Renal cortical epithelial cell (primary cell): ENCODE measurements at regions not wholly inside any gene's neighbourhood (a gene's known extent, or its start where the extent isn't known, plus 50 kb on each side); places are given as distances from the start of the nearest gene placed in this dataset.

Experiments
- DNase-seq: peaks from one replicate; pipeline ENCODE4 v3.0.0-alpha.2; 2011; ENCODE audit warnings: low read depth

DNA sequence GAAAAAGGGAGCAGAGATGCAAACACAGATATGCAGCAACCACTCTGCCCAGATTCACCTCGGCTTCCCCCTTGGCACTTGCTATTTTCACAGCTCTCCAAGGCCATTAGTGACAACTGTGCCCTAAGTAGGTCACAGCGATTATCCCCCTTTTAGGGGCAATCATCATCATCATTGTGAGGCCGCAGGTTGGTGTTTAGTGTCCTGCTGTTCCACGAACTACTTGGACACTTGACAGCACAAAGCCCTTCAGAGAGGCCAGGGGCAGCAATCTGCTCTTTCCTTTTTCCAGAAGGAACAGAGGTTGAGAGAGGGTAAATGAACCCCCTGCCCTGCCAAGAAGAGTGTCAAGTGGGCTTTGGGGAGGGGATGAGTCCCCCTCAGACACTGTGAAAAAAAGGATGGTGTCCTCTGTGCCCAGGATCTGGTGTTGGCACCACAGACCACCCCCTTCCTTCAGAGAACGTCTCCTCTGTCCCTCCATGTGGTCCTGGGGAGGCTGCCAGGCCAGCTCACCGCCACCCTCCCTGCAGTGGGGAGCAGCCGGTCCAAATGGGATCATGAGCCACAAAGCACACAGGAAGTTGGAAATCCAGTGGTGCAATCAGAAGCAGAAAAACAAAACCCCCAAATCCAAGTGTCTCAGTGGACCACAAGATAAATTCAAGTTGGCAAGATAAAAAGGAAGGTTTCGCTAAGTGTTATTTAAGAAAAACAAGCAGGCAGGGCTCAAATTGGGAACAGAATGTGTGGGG lies 78.4 kb upstream of the MED9 start:
- no peak for DNase-seq

GRCh38 chr17:17398943-17399926 lies 77.6 kb upstream of the MED9 start:
- DNase-seq = no peak

GRCh38 chr17:17400070-17400469 lies 76.7 kb upstream of the MED9 start:
- no peak for DNase-seq

DNA sequence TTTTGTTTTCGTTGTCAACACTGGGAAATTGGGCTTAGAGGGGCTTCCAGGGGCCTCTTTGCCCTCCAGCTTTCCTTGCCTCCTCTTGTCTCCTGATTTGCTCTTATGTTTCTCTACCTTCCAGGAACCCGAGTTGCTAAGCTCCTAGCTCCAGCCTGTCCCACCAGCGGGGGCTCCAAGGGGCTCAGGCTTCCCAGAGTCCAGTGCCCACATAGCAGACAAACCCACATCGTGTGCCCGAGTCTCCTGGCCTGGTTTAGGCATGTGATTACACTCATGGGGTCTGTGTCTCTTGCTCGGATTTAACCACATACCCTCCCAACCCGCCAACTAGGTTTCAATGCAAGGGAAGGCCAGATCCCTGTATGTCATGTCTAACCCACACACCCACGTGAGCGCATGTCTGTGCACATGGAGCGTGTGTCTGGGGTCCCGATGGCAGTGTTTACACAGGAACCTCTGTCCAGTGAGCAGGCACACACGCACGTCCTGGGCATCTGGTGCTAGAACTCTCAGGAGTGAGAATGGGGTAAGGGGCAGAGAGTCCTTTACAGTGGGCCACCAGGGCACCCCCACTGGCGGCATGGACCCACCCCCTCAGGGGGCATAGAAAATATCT lies 76.1 kb upstream of the MED9 start:
- DNase-seq = no peak

GRCh38 chr17:17401271-17401781 lies 75.5 kb upstream of the MED9 start:
- peak; percentile 58 for DNase-seq

- DNase-seq = peak; percentile 20
Observed at GRCh38 chr17:17402558-17402957, 74.2 kb upstream of the MED9 start.

DNA sequence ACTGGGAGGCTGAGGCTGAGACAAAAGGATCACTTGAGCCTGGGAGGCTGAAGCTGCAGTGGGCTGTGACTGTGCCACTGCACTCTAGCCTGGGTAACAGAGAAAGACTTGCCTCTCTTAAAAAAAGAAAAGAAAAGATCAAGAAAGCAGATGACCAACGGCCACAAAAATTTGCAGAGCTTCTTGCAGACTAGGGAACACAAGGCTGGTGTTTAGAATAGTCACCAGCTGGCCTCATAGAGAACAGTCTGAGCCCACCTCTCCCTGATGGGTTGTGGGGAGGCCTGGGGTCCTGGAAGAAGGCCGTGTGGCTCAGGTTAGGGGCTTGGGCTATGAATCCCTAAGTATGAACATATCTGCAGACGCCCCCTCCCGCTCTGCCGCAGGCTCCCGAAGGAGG lies 73.7 kb upstream of the MED9 start:
- DNase-seq = no peak

- no peak for DNase-seq
Observed at GRCh38 chr17:17403899-17404576, 72.8 kb upstream of the MED9 start.

DNA sequence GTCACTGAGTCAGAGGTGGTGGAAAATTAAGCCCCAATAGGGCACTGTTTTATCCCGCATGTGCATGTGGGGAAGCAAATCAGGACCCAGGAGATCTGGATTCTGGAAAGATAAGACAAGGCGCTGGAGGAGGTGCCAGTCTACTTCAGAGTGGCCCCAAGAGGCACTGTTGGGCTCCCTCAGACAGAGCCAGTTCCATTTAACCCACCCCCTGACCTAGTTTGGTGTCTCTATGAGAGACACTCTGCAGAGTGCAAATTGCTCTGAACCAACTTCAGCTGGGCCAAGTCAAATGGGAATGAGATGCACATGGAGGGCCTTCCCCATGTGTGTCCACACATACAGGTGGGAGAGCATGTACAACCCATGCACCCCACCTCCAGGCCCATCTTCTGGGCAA lies 71.1 kb upstream of the MED9 start:
- no peak for DNase-seq

DNA sequence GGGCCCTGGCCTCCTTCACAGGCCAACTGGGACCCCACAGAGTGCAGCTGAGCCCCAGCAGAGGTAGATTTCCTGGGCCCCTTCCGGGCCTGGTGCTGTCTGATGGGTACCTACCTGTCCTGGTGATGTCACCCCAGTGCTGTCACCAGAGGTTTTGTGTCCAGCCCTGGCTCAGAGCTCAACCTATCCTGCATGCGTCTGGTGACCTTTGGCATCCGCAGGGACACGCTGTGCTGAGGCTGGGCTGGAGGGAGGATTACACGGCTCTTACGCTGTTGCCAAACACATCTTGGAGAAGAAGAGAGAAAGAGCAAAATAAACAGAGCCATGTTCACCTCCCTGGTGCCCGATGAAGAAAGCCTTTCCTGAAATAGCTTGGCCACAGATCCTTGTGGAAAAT lies 70.6 kb upstream of the MED9 start:
- no peak for DNase-seq

DNA sequence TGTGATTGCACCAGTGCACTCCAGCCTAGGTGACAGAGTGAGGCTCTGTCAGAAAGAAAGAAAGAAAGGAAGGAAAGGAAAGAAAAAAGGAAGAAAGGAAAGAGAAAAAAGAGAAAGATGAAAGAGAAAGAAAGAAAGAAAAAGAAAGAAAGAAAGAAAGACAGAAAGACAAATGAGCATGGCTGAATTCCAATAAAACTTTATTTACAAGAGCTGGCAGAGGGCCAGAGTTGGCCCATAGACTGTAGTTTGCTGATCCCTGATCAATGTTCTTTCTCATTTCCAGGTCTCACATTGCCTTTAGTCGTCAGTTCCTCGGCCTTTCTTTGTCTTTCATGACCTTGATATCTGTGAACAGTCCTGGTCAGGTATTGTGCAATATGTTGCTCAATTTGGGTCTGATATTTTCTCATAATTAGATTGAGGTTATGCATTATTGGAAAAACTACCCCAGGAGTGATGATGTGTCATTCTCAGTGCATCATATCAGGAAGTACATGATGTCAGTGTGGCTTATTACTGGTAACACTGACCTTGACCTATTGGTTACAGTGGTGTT lies 68.5 kb upstream of the MED9 start:
- DNase-seq = peak; percentile 64

DNA sequence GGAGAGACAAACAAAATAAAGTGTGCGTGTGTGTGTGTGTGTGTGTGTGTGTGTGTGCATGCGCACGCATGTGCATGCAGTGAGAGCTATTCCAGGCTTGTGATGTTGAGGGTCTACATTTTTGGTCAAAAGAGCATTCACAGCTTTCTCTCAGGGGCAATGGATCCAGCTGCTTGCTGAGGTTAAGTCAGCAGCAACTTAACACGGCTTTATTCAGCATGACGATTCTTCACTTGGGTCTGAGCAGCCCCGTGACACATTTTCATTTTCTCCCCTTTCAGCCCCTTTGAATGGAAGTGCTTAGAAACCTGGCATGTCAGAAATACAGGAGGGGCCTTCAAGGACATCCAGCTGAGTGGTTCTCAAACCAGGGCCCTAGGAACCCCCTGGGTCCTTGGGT lies 66.4 kb upstream of the MED9 start:
- DNase-seq = no peak

- peak; percentile 85 for DNase-seq
Observed at GRCh38 chr17:17411692-17412091, 65.1 kb upstream of the MED9 start.

DNA sequence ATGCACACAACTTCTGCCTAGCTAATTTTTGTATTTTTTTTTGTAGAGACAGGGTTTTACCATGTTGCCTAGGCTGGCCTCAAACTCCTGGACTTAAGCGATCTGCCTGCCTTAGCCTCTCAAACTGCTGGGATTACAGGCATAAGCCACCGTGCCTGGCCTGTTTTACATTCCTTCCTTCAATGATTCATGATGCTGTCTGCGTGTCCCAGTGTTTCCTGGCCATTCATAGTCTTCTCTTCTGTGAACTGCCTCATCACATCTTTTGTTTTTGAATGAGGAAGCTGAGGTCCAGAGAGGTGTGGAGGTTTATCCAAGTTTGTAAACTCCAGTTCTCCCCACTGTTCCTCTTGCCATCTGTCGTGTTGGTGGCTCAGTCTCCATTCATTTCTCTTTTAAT lies 64.5 kb upstream of the MED9 start:
- peak; percentile 64 for DNase-seq

DNA sequence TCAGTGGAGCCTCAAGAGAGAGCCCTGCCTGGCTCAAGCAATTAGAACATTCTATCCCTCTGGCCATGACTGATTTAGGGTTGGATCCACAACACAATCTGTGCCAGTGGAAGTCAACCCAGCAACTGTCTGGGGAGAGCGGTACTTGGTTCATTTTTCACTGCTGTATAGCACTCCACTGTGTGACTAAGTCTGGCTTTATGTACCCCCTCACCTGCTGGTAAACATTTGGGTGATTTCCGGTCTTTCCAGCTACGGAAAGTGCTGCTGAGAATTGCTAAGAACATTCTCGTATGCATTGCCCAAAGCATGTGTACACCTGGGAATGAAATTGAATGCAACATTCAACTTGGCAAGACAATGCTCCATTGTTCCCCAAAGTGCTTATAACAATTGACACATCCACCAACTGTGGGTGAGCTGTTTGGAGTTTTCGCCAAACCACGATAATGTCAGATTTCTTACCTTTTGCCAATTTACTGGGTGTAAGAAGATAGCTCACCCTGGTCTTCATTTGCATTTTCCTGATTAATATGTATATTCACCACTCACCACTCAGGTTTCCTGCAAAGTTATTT lies 63.5 kb upstream of the MED9 start:
- peak; percentile 22 for DNase-seq

GRCh38 chr17:17413821-17414220 lies 63.0 kb upstream of the MED9 start:
- DNase-seq = no peak

DNA sequence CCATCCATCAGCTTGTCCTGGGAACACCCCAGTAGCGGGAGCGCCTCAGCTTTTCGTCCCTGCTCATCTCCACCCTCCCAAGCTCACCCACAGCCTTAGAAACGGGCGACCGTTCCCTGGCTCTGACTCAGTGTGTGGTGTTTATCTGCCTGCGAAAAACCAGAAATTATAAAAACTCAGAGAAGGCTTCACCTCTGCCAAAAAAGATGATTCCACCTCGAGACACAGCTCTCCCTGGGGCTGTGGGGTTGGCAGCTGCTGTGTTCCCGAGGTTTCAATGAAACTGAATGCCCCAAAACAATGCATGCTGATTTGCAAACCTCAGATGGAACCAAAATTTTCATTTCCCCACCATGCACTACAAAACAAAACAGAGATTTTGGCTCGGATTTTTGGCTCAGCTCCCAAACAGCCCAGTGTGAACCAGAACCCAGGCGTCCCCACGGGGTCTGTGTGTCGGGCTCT lies 62.4 kb upstream of the MED9 start:
- no peak for DNase-seq

DNA sequence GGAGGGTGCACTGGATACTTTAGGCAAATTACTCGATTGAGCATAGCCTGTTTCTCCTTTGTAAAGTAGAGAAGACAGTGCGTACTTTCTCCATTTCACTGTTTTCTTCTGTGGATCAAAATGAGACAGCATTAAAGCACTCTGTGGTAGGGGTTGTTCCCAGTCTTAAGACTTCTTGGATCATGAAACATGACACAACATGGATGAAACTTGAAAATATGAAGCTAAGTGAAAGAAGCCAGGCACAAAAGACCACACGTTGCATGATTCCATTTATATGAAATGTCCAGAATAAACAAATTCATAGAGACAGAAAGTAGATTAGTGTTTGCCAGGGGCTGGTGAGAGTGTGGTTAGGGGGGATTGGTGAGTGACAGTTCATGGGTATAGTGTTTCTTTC lies 61.8 kb upstream of the MED9 start:
- no peak for DNase-seq

GRCh38 chr17:17416007-17416399 lies 60.8 kb upstream of the MED9 start:
- peak; percentile 70 for DNase-seq

GRCh38 chr17:17416400-17417360 lies 60.1 kb upstream of the MED9 start:
- DNase-seq = peak; percentile 81
